VCaP (cell line): ENCODE measurements at regions not wholly inside any gene's neighbourhood (a gene's known extent, or its start where the extent isn't known, plus 50 kb on each side); places are given as distances from the start of the nearest gene placed in this dataset.

Experiments used
- H3K27ac ChIP-seq: fragments of 450-650 bp; 2 replicates; pipeline ENCODE4 v1.5.1; 2017
- CTCF ChIP-seq: fragments of 450-650 bp; conservative IDR thresholded peaks from 2 replicates; pipeline ENCODE4 v1.5.1; 2017; ENCODE audit warnings: mild to moderate bottlenecking, moderate library complexity

DNA sequence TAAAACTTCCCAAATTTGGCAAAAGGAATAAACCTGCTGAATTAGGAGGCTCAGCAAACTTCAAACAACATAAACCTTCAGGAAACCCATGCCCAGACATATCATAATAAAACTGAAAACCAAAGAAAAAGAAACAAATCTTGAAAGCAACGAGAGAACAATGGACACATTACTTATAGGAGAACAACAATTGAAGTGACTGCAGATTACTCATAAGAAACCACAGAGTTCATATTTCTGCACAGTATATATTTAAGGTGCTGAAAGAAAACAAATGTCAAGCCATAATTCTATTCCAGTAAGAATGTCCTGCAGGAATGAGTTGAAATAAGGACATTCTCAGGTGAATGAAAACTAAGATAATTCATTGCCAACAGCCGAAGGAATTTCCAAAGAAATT lies 80.8 kb upstream of the PROK2 start:
- TF ChIP-seq CTCF = no peak
- no peak overlapping the region for H3K27ac ChIP-seq

- TF ChIP-seq CTCF = no peak
- no peak overlapping the region for H3K27ac ChIP-seq
Observed at GRCh38 chr3:71863563-71864190, 78.7 kb upstream of the PROK2 start.

DNA sequence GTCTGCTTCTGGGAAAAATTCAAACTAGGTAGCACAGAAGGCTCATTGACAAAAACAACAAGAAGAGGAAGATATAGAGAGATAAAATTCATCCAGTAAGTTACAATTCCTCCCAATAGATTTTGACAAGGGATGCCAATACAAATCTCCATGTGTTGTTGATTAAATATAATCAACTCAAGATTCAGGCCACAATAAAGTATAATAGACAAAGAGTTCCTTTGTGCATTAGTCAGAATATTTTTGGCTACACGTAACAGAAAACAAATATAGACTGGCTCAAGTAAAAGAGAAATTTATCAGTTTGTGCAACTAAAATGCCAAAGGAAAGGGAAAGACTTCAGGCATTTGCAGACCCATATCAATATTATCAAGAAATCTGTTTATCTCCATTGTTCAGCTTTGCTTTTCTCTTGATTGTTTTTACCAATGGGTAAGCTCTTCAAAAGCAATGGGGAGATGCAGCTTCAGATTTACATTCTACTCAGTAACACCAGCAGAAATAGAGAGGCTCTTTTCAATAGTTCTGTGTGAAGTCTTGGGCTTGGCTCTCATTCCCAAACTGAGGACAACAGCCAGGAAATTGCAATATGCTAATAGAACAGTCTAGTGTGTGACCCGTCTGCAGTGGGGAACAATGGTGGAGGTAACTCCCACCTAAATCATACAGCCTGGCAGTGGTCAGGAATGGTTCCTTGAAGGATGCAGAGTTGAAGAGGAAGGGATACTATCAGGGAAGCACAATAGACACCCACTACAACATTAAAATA lies 77.6 kb upstream of the PROK2 start:
- H3K27ac ChIP-seq = no peak overlapping the region

DNA sequence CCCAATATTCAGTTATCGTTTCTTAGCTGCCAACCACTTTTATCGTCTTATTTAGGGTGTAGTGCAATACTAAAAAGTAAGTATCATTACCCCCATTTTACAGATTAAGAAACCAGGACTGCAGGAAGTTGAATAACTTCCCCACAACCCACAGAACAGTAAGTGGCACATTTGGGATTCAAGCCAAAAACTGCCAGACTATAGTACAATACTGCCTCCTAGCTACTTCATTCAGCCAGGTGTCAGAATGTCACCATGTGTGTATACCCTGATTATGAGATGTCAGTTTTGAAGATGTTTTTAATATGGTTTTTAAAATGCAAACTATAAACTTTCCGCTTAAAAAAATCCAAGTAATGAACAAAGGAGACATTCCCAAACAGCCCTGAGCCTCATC lies 74.2 kb upstream of the PROK2 start:
- no peak overlapping the region for H3K27ac ChIP-seq
- peak; percentile 75 for TF ChIP-seq CTCF

More for the DNA sequence above, 77.6 kb upstream of the PROK2 start:
- no peak for TF ChIP-seq CTCF

DNA sequence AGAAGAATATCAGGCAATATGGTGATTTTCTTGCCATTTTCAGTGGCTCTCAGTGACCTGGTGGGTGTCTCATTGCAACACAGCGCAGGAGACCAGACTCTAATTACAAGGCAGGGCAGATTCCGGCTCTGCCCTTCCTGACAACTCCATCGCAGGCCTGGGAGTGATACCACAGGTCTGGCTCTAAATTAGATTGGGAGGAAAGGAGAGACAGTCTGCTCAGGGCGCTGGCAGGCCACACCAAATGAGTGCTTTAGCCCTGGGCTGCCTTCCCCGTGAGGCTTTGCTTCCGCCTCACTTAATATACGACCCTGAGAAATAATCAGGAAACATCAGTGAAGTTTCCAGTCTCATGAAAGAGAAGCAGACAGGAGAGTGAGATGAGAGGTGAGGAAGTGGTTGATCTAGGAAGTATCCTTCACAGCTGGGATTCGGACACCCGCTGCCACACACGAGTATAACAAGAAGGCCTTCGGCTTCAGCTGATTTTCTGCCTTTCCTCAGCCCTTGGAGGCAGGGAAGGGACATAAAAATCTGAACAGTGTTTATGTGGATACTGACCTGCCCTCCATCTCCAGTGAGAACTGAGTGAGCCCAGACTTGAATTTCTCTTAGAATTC lies 73.7 kb upstream of the PROK2 start:
- H3K27ac ChIP-seq = no peak overlapping the region
- no peak for TF ChIP-seq CTCF

- no peak overlapping the region for H3K27ac ChIP-seq
- no peak for TF ChIP-seq CTCF
Observed at GRCh38 chr3:71857956-71858355, 73.0 kb upstream of the PROK2 start.

DNA sequence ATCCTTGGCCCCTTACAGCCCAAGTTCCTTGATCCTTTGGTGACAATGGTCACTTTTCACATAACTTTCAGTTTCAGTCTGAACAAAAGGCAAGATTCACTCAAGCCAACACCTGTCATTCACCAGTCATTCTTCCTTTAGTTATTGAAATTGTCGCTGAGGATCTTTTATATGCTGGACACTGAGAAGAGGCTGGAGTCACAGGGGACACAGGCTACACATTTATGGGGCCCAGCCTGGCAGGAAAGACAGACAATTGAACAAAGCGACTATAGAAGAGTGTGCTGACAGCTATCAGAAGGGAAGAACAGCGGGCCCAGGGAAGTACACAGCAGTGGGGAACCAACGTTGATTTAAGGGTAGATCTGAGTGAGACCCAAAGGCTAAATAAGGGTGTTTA lies 69.8 kb upstream of the PROK2 start:
- H3K27ac ChIP-seq = no peak overlapping the region
- TF ChIP-seq CTCF = no peak
